CD4-positive, alpha-beta memory T cell (primary cell): ENCODE measurements at regions not wholly inside any gene's neighbourhood (a gene's known extent, or its start where the extent isn't known, plus 50 kb on each side); places are given as distances from the start of the nearest gene placed in this dataset.

Experiments used
- CTCF ChIA-PET: fragments of 350-600 bp; sonication (Branson Sonifier 250); formaldehyde crosslinking; loops from one replicate; lab custom pipeline; 2021; ENCODE audit warnings: inconsistent platforms; ENCODE audit not compliant: partially characterized antibody; lab: Charles Lee
- POLR2A ChIA-PET: fragments of 350-600 bp; sonication (Branson Sonifier 250); formaldehyde crosslinking; loops from one replicate; lab custom pipeline; 2021; ENCODE audit not compliant: partially characterized antibody; lab: Charles Lee
- DNase-seq, 5 donors: peaks; one replicate each; pipeline versions ENCODE4 v3.0.0 to v3.0.0-alpha.2; 2020 to 2022; ENCODE audit warnings: mixed read lengths in 1 of 5
- H3K27ac ChIP-seq: one replicate; pipeline ENCODE4 v1.7.0; 2013; ENCODE audit warnings: low read depth, low read length
- H3K27me3 ChIP-seq: 2 replicates; pipeline ENCODE4 v1.7.0; 2013; ENCODE audit warnings: mild to moderate bottlenecking, low read length, moderate library complexity; ENCODE audit not compliant: insufficient read depth
- H3K36me3 ChIP-seq: 2 replicates; pipeline ENCODE4 v1.7.0; 2013; ENCODE audit warnings: mild to moderate bottlenecking, low read length, moderate library complexity; ENCODE audit not compliant: insufficient read depth
- H3K4me1 ChIP-seq: 2 replicates; pipeline ENCODE4 v1.7.0; 2013; ENCODE audit warnings: mild to moderate bottlenecking, low read length, moderate library complexity; ENCODE audit not compliant: insufficient read depth
- H3K4me3 ChIP-seq, 2 donors: one replicate each; pipeline ENCODE4 v1.7.0; 2013; ENCODE audit warnings: low read length in 2 of 2, mild to moderate bottlenecking in 1 of 2
- H3K9me3 ChIP-seq, 2 donors: one replicate each; pipeline ENCODE4 v1.7.0; 2013; ENCODE audit warnings: low read length in 2 of 2, control low read depth in 1 of 2; ENCODE audit not compliant: control insufficient read depth in 1 of 2
- H3K27ac Mint-ChIP-seq, 7 donors: one replicate each; pipeline ENCODE4 v1.8.0; 2020 to 2021; ENCODE audit warnings: mixed read lengths in 7 of 7, mild to moderate bottlenecking in 6 of 7, inconsistent platforms in 3 of 7, moderate library complexity in 3 of 7
- H3K27me3 Mint-ChIP-seq, 2 donors: one replicate each; pipeline ENCODE4 v1.8.0; 2020 to 2021; ENCODE audit warnings: mixed read lengths in 2 of 2
- H3K36me3 Mint-ChIP-seq, 2 donors: one replicate each; pipeline ENCODE4 v1.8.0; 2020 to 2021; ENCODE audit warnings: mixed read lengths in 2 of 2, inconsistent platforms in 1 of 2, mild to moderate bottlenecking in 1 of 2
- H3K4me1 Mint-ChIP-seq, 4 donors: one replicate each; pipeline ENCODE4 v1.8.0; 2020 to 2021; ENCODE audit warnings: mixed read lengths in 4 of 4, mild to moderate bottlenecking in 1 of 4
- H3K4me3 Mint-ChIP-seq, 8 donors: one replicate each; pipeline ENCODE4 v1.8.0; 2020 to 2021; ENCODE audit warnings: mixed read lengths in 8 of 8, mild to moderate bottlenecking in 7 of 8, moderate library complexity in 6 of 8, inconsistent platforms in 3 of 8
- H3K9me3 Mint-ChIP-seq, 8 donors: one replicate each; pipeline ENCODE4 v1.8.0; 2020 to 2021; ENCODE audit warnings: mixed read lengths in 8 of 8, mild to moderate bottlenecking in 5 of 8, inconsistent platforms in 3 of 8, moderate library complexity in 1 of 8
- intact Hi-C: fragments of 100-400 bp; cut with micrococcal nuclease; formaldehyde crosslinking; loops from one replicate; pipeline ENCODE4 v1.15.1; 2023

GRCh38 chr16:17529982-17530760, 59.4 kb upstream of the XYLT1 start:
- POLR2A ChIA-PET: interaction anchor here (0.9 to 1.5 kb wide), 4 partner anchors 49 to 134 kb away, joined by 3 read pairs; no protein-coding TSS in a partner anchor
- peak overlapping the region; percentile 85 to 94 (median 90) for H3K4me3 Mint-ChIP-seq
- peaks cover 0 to 5% (median 0%) of the 10 kb centered on the region in 8 donors for H3K9me3 Mint-ChIP-seq
- H3K27ac Mint-ChIP-seq: peak overlapping the region; percentile 77 to 97 (median 96)
- no peaks in the 10 kb centered on the region for H3K27me3 Mint-ChIP-seq
- peak overlapping the region; percentile 31 for H3K27ac ChIP-seq
- CTCF ChIA-PET: interaction anchor here (1.1 to 1.7 kb wide), 2 partner anchors 9 to 49 kb away, joined by 4 to 6 read pairs; no protein-coding TSS in a partner anchor
- H3K36me3 ChIP-seq: no peaks in the 10 kb centered on the region
- peaks cover 12 to 19% (median 16%) of the 10 kb centered on the region in 4 donors for H3K4me1 Mint-ChIP-seq
- H3K9me3 ChIP-seq: no peaks in the 10 kb centered on the region
- H3K36me3 Mint-ChIP-seq: peaks cover 0 to 2% of the 10 kb centered on the region in 2 donors
- H3K4me3 ChIP-seq: peak overlapping the region; percentile 58 to 67
- peak in 4 of 5 donors; percentile 53 to 65 (median 61) for DNase-seq
- H3K27me3 ChIP-seq: no peaks in the 10 kb centered on the region
- peaks cover 11% of the 10 kb centered on the region for H3K4me1 ChIP-seq
- intact Hi-C loops: no loop called here

DNA sequence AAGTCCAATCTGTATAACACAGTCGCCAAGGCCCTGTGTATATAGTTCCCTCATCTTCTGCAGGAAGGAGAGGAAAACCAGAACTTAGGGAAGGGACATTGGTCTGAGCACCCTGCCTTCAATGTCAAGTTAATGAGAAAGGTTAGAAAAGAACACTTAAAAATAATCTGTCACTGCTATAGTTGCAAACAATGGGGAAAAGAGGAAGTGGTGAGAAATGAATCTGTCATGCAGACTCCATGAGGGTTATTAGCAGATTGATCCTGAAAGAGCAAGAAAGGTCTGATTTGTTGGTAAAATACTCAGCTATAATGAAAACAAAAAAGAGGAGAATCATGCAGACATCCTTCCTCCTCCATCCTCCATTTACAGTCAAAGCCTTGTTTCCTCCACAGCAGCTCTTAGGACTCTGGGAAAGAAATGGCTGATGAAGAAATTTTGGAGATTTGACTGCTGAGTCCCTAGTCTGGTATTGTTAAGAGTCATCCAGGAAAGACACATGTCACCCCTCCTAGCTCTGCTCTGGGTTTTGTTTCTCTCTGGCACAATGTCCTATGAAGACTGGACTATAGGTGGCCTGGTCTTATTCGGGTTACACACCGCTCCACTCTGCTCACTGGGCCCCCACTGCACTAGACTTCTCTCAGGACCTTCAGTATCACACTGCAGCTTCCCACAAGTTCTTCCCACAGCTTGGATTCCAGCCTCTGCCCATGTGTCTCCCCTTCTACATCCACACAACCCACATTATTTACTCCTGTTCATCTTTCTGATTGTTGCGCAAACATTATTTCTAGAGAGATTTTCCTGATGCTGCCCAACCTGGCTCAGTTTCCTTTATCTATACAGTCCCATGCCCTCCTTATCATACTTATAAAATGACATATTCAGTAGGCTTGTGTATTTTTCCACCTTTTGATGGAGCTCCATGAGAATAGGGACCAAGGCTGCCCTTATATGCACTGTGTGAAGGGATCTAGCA, 56.5 kb upstream of the XYLT1 start:
- no peak overlapping the region for H3K27ac ChIP-seq
- CTCF ChIA-PET: interaction anchor here (1.1 kb wide), 1 partner anchor 9 kb away, joined by 3 read pairs; no protein-coding TSS in a partner anchor
- H3K36me3 ChIP-seq: no peaks in the 10 kb centered on the region
- no peak for DNase-seq
- H3K4me1 ChIP-seq: peaks cover 11% of the 10 kb centered on the region
- no peak overlapping the region for H3K4me3 ChIP-seq
- no peaks in the 10 kb centered on the region for H3K27me3 ChIP-seq
- Mint-ChIP-seq H3K4me3 (peak overlapping the region in 1 of 8 donors; percentile 14), H3K36me3 (peaks cover 0 to 2% of the 10 kb centered on the region in 2 donors), H3K4me1 (peaks cover 12 to 19% (median 16%) of the 10 kb centered on the region in 4 donors), H3K9me3 (peaks cover 0 to 5% (median 0%) of the 10 kb centered on the region in 8 donors), H3K27ac (peak overlapping the region in 4 of 7 donors; percentile 40 to 66 (median 61)), H3K27me3 (peaks cover 0 to 2% of the 10 kb centered on the region in 2 donors)
- POLR2A ChIA-PET: interaction anchor here (1.0 kb wide), 1 partner anchor 514 kb away, joined by 3 read pairs; no protein-coding TSS in a partner anchor
- intact Hi-C loops: no loop called here
- no peaks in the 10 kb centered on the region for H3K9me3 ChIP-seq

- H3K9me3 ChIP-seq: no peaks in the 10 kb centered on the region
- peaks cover 3% of the 10 kb centered on the region for H3K4me1 ChIP-seq
- Mint-ChIP-seq H3K4me3 (no peak overlapping the region), H3K27me3 (peaks cover 6% of the 10 kb centered on the region in 2 donors), H3K9me3 (no peaks in the 10 kb centered on the region), H3K4me1 (peaks cover 3 to 12% (median 8%) of the 10 kb centered on the region in 4 donors), H3K36me3 (no peaks in the 10 kb centered on the region), H3K27ac (no peak overlapping the region)
- DNase-seq: no peak
- no peak overlapping the region for H3K27ac ChIP-seq
- CTCF ChIA-PET: interaction anchor here (1.0 kb wide), 1 partner anchor 9 kb away, joined by 3 read pairs; no protein-coding TSS in a partner anchor
- H3K36me3 ChIP-seq: no peaks in the 10 kb centered on the region
- POLR2A ChIA-PET: no interaction called here
- no peaks in the 10 kb centered on the region for H3K27me3 ChIP-seq
- H3K4me3 ChIP-seq: no peak overlapping the region
- intact Hi-C loops: no loop called here
These were observed 53.9 kb upstream of the XYLT1 start for GRCh38 chr16:17524656-17525055.

DNA sequence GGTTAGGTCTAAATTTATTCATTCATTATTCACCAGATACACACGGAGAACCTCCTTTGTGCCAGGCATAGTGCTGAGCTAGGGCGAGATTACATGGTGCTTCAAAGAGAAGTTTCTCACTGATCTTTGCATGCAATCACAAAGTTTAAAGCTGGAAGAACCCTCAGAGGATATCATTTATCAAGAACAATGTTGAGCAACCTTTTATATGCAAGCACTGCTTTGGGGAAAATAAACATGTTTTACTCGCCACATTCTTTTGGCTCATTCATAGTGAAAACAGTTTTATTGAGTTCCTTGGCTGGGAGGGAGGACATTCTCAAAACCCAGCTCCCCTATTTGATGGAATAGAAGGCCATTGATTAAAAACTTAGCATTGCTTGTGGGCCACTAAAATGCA, 49.8 kb upstream of the XYLT1 start:
- Histone ChIP-seq H3K27me3 (no peaks in the 10 kb centered on the region), H3K36me3 (no peaks in the 10 kb centered on the region), H3K9me3 (no peaks in the 10 kb centered on the region), H3K4me3 (no peak overlapping the region), H3K27ac (no peak overlapping the region), H3K4me1 (no peaks in the 10 kb centered on the region)
- ChIA-PET CTCF (interaction anchor here (1.6 kb wide), 1 partner anchor 9 kb away, joined by 4 read pairs; no protein-coding TSS in a partner anchor), POLR2A (no interaction called here)
- intact Hi-C loops: no loop called here
- Mint-ChIP-seq H3K9me3 (no peaks in the 10 kb centered on the region), H3K4me3 (no peak overlapping the region), H3K27ac (no peak overlapping the region), H3K36me3 (no peaks in the 10 kb centered on the region), H3K27me3 (peaks cover 11 to 23% of the 10 kb centered on the region in 2 donors), H3K4me1 (peaks cover 0 to 2% (median 0%) of the 10 kb centered on the region in 4 donors)
- DNase-seq: no peak
